Lower leg skin (tissue), 4 donors: ENCODE measurements at regions not wholly inside any gene's neighbourhood (a gene's known extent, or its start where the extent isn't known, plus 50 kb on each side); places are given as distances from the start of the nearest gene placed in this dataset.
"Not testable (repeated sequence)": the region's sequence is repeated elsewhere in the genome, so short reads cannot be mapped to it uniquely, and the experiment has no call there.

Experiments
- DNase-seq, 2 donors: peaks; one replicate each; pipeline ENCODE4 v3.0.0-alpha.2; 2019; ENCODE audit warnings: low spot score in 2 of 2
- H3K4me3 ChIP-seq: fragments of 200-600 bp; sonication (generic); 2 replicates; pipeline ENCODE4 v1.5.1; 2017; ENCODE audit warnings: mild to moderate bottlenecking, low read depth; ENCODE audit not compliant: poor library complexity, severe bottlenecking
- CTCF ChIP-seq, 3 donors: fragments of 450-650 bp; IDR thresholded peaks; one replicate each; pipeline ENCODE4 v1.5.1; 2016; ENCODE audit warnings: antibody characterized with exemption in 3 of 3, mild to moderate bottlenecking in 3 of 3, moderate library complexity in 2 of 3
- POLR2A ChIP-seq, 2 donors: fragments of 450-650 bp; IDR thresholded peaks; one replicate each; pipeline ENCODE4 v1.6.1; 2016 to 2017; ENCODE audit warnings: antibody characterized with exemption in 2 of 2, mild to moderate bottlenecking in 1 of 2, moderate library complexity in 1 of 2
- WGBS, 2 donors: methylation state at CpG; one replicate each; pipeline ENCODE4 v1.1.5; 2018; 5-methylcytosine and 5-hydroxymethylcytosine counted together
- intact Hi-C: fragments of 100-400 bp; cut with DNase I; formaldehyde crosslinking; loops from one replicate; pipeline ENCODE4 v1.15.0; 2023; ENCODE audit warnings: low total_unique reads

- H3K4me3 ChIP-seq = no peak overlapping the region
- DNase-seq = no peak
- intact Hi-C loops = no loop called here
- TF ChIP-seq CTCF (IDR thresholded peaks at IDR 0.05) (no peak), POLR2A (IDR thresholded peaks at IDR 0.05) (no peak)
Observed at GRCh38 chr13:79987323-79987722, 353.6 kb downstream of the SPRY2 start.

GRCh38 chr13:79986890-79987289, 354.0 kb downstream of the SPRY2 start:
- intact Hi-C loops = no loop called here
- TF ChIP-seq POLR2A (IDR thresholded peaks at IDR 0.05) (no peak), CTCF (IDR thresholded peaks at IDR 0.05) (no peak)
- no peak for DNase-seq
- 74 to 86% methylated on average over 1 of the region's 1 CpG for WGBS, 2 donors
- H3K4me3 ChIP-seq = no peak overlapping the region

GRCh38 chr13:79974935-79975650, 365.8 kb downstream of the SPRY2 start:
- DNase-seq, H3K4me3 ChIP-seq, intact Hi-C loops: not testable (repeated sequence)
- 91 to 94% methylated on average over 7 of the region's 7 CpGs for WGBS, 2 donors

GRCh38 chr13:79973533-79973963, 367.4 kb downstream of the SPRY2 start:
- no peak for DNase-seq
- intact Hi-C loops = no loop called here
- WGBS, 2 donors = 82 to 87% methylated on average over 4 of the region's 4 CpGs
- no peak for TF ChIP-seq POLR2A (IDR thresholded peaks at IDR 0.05)
- TF ChIP-seq CTCF (IDR thresholded peaks at IDR 0.05) = no peak
- no peak overlapping the region for H3K4me3 ChIP-seq

GRCh38 chr13:79972066-79972569, 368.8 kb downstream of the SPRY2 start:
- intact Hi-C loops = no loop called here
- 55 to 86% methylated on average over 2 of the region's 2 CpGs for WGBS, 2 donors
- no peak for DNase-seq
- TF ChIP-seq POLR2A (IDR thresholded peaks at IDR 0.05) (no peak), CTCF (IDR thresholded peaks at IDR 0.05) (no peak)
- no peak overlapping the region for H3K4me3 ChIP-seq

GRCh38 chr13:79966493-79966895, 374.4 kb downstream of the SPRY2 start:
- no peak overlapping the region for H3K4me3 ChIP-seq
- DNase-seq = no peak
- WGBS, 2 donors = 38 to 53% methylated on average over 2 of the region's 2 CpGs
- intact Hi-C loops = no loop called here
- TF ChIP-seq CTCF (IDR thresholded peaks at IDR 0.05) (no peak), POLR2A (IDR thresholded peaks at IDR 0.05) (no peak)
